GM23338 (cell line): ENCODE measurements at regions not wholly inside any gene's neighbourhood (a gene's known extent, or its start where the extent isn't known, plus 50 kb on each side); places are given as distances from the start of the nearest gene placed in this dataset.

Experiments
- CREB1 ChIP-seq: fragments of 250-450 bp; sonication (Bioruptor Pico); IDR thresholded peaks from 2 replicates; pipeline ENCODE4 v1.5.0; 2020; ENCODE audit warnings: low read depth, mild to moderate bottlenecking, moderate library complexity
- CTCF ChIP-seq, 2 experiments: fragments of 200-600 bp in 1 of 2; sonication (generic) in 1 of 2; conservative IDR thresholded peaks; 2 replicates each; pipeline versions ENCODE4 v1.5.1 to v1.6.1; 2016 to 2017; ENCODE audit warnings: antibody characterized with exemption in 2 of 2, low read depth in 2 of 2, mild to moderate bottlenecking in 2 of 2, moderate library complexity in 1 of 2
- EZH2 ChIP-seq: fragments of 200-600 bp; sonication (generic); IDR thresholded peaks from one replicate; pipeline ENCODE4 v1.8.0; 2017; ENCODE audit warnings: antibody characterized with exemption, mild to moderate bottlenecking, low read depth; ENCODE audit not compliant: unreplicated experiment
- EZH2phosphoT487 ChIP-seq: fragments of 200-600 bp; sonication (generic); IDR thresholded peaks from one replicate; pipeline ENCODE4 v1.8.1; 2018; ENCODE audit warnings: antibody characterized with exemption; ENCODE audit not compliant: unreplicated experiment
- JUNB ChIP-seq: IDR thresholded peaks from one replicate; pipeline ENCODE4 v1.6.1; 2016; ENCODE audit warnings: antibody characterized with exemption; ENCODE audit not compliant: unreplicated experiment
- POLR2AphosphoS5 ChIP-seq: IDR thresholded peaks from 2 replicates; pipeline ENCODE4 v1.6.1; 2016; ENCODE audit warnings: antibody characterized with exemption, low read depth
- STAT1 ChIP-seq: IDR thresholded peaks from one replicate; pipeline ENCODE4 v1.6.1; 2016; ENCODE audit warnings: antibody characterized with exemption; ENCODE audit not compliant: unreplicated experiment

- no peak for TF ChIP-seq CREB1
- no peak for TF ChIP-seq CTCF (conservative IDR thresholded peaks at IDR 0.05; ENCODE audit: low read depth in 2 of 2)
- TF ChIP-seq EZH2 = no peak
- no peak for TF ChIP-seq STAT1
- TF ChIP-seq POLR2AphosphoS5 = no peak
- no peak for TF ChIP-seq JUNB
- no peak for TF ChIP-seq EZH2phosphoT487
Measured at GRCh38 chr6:85966828-85967227, 324.1 kb upstream of the SYNCRIP start.
